OCI-LY7 (cell line): ENCODE measurements at regions not wholly inside any gene's neighbourhood (a gene's known extent, or its start where the extent isn't known, plus 50 kb on each side); places are given as distances from the start of the nearest gene placed in this dataset.

Source experiments
- EZH2phosphoT487 ChIP-seq: fragments of 200-600 bp; sonication (generic); IDR thresholded peaks from 2 replicates; pipeline ENCODE4 v1.6.1; 2018; ENCODE audit warnings: low read depth, borderline replicate concordance, mild to moderate bottlenecking, mixed run types, antibody characterized with exemption, low read length, moderate library complexity, mixed read lengths
- TF ChIP-seq, protein P1 (sequence below): fragments of 200-600 bp; sonication (generic); conservative IDR thresholded peaks from 2 replicates; pipeline ENCODE4 v1.5.1; 2014; ENCODE audit warnings: mild to moderate bottlenecking, antibody characterized with exemption, low read length, moderate library complexity, mixed read lengths

DNA sequence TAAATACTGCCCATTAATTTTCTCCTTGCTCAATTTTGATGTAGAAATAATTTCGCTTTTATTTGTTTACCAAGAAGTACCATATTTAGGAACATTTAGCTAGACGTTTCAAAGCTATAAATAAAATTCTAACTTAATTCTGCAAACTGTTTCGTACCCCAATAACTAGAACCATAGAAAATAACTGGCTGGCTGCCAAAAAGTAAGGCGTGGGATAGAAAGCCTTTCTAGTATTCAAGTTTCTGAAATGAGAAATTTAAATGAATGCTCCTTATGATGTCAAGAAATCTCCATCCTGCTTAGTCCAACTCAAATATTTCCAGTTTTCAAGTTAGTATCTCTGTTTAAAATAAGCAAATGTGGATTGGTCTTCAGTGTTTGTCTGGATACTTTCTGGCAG is 167.4 kb downstream of the FBXO8 start:
- TF ChIP-seq, protein P1, sequence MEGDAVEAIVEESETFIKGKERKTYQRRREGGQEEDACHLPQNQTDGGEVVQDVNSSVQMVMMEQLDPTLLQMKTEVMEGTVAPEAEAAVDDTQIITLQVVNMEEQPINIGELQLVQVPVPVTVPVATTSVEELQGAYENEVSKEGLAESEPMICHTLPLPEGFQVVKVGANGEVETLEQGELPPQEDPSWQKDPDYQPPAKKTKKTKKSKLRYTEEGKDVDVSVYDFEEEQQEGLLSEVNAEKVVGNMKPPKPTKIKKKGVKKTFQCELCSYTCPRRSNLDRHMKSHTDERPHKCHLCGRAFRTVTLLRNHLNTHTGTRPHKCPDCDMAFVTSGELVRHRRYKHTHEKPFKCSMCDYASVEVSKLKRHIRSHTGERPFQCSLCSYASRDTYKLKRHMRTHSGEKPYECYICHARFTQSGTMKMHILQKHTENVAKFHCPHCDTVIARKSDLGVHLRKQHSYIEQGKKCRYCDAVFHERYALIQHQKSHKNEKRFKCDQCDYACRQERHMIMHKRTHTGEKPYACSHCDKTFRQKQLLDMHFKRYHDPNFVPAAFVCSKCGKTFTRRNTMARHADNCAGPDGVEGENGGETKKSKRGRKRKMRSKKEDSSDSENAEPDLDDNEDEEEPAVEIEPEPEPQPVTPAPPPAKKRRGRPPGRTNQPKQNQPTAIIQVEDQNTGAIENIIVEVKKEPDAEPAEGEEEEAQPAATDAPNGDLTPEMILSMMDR = no peak
- no peak for TF ChIP-seq EZH2phosphoT487
